Panc1 (cell line): ENCODE measurements at regions not wholly inside any gene's neighbourhood (a gene's known extent, or its start where the extent isn't known, plus 50 kb on each side); places are given as distances from the start of the nearest gene placed in this dataset.

Source experiments
- CTCF ChIP-seq: fragments of 450-650 bp; IDR thresholded peaks from 2 replicates; pipeline ENCODE4 v1.5.1; 2017; ENCODE audit warnings: mild to moderate bottlenecking
- POLR2AphosphoS5 ChIP-seq: IDR thresholded peaks from 2 replicates; pipeline ENCODE4 v1.6.1; 2012; ENCODE audit warnings: mild to moderate bottlenecking, low read depth, low read length, moderate library complexity
- REST ChIP-seq, 2 experiments: IDR thresholded peaks; 2 replicates each; pipeline ENCODE4 v1.6.1; 2011 to 2012; ENCODE audit warnings: low read depth in 2 of 2, control low read depth in 1 of 2, low read length in 1 of 2, mild to moderate bottlenecking in 1 of 2, moderate library complexity in 1 of 2; ENCODE audit not compliant: insufficient read depth in 1 of 2
- SIN3A ChIP-seq: IDR thresholded peaks from 2 replicates; pipeline ENCODE4 v1.6.1; 2012; ENCODE audit warnings: low read depth, mild to moderate bottlenecking, low read length, moderate library complexity, borderline replicate concordance; ENCODE audit not compliant: insufficient read depth
- TCF7L2 ChIP-seq: IDR thresholded peaks from 2 replicates; pipeline ENCODE4 v1.6.1; 2011; ENCODE audit warnings: mild to moderate bottlenecking, low read depth, low read length, inconsistent platforms

- TF ChIP-seq CTCF (no peak), POLR2AphosphoS5 (no peak), REST (IDR thresholded peaks at IDR 0.05; ENCODE audit: insufficient read depth in 1 of 2, low read depth in 2 of 2, low read length in 1 of 2) (no peak), TCF7L2 (no peak), SIN3A (no peak)
These were observed 97.8 kb upstream of the TMEM168 start for GRCh38 chr7:112887976-112888375.
